Esophagus mucosa (tissue), 1 donor: ENCODE measurements at regions not wholly inside any gene's neighbourhood (a gene's known extent, or its start where the extent isn't known, plus 50 kb on each side); places are given as distances from the start of the nearest gene placed in this dataset.
"Not testable (repeated sequence)": the region's sequence is repeated elsewhere in the genome, so short reads cannot be mapped to it uniquely, and the experiment has no call there.

Experiments
- ATAC-seq: fragments of 200-7000 bp; cut with Tn5 transposase; one replicate; pipeline ENCODE4 v1.9.1; 2020
- donor health status: DM: yes; HTN: yes; CAD: no.

GRCh38 chr1:117754061-117754969, 148.5 kb downstream of the TENT5C start:
- ATAC-seq, result peak; percentile 43

GRCh38 chr1:117757668-117758067, 151.8 kb downstream of the TENT5C start:
- no peak for ATAC-seq

GRCh38 chr1:117758444-117759316, 152.8 kb downstream of the TENT5C start:
- peak; percentile 84 for ATAC-seq

- no peak for ATAC-seq
These were observed 153.7 kb downstream of the TENT5C start for GRCh38 chr1:117759535-117759934.

GRCh38 chr1:117760069-117760468, 154.2 kb downstream of the TENT5C start:
- ATAC-seq, result no peak

GRCh38 chr1:117760485-117760884, 154.6 kb downstream of the TENT5C start:
- no peak for ATAC-seq

- not testable (repeated sequence) for ATAC-seq
These were observed 161.7 kb downstream of the GDAP2 start for GRCh38 chr1:117767756-117768155.

GRCh38 chr1:117770981-117771531, 158.4 kb downstream of the GDAP2 start:
- ATAC-seq, result no peak

GRCh38 chr1:117779364-117779763, 150.1 kb downstream of the GDAP2 start:
- ATAC-seq, result no peak

GRCh38 chr1:117780687-117781475, 148.5 kb downstream of the GDAP2 start:
- no peak for ATAC-seq

GRCh38 chr1:117782056-117782455, 147.4 kb downstream of the GDAP2 start:
- ATAC-seq, result no peak

- ATAC-seq, result no peak
These were observed 145.6 kb downstream of the GDAP2 start for GRCh38 chr1:117783606-117784396.

GRCh38 chr1:117788014-117788413, 141.4 kb downstream of the GDAP2 start:
- ATAC-seq, result no peak

GRCh38 chr1:117793413-117793812, 136.0 kb downstream of the GDAP2 start:
- no peak for ATAC-seq

GRCh38 chr1:117794073-117794472, 135.3 kb downstream of the GDAP2 start:
- ATAC-seq, result no peak

- ATAC-seq, result no peak
These were observed 134.2 kb downstream of the GDAP2 start for GRCh38 chr1:117795190-117795589.

GRCh38 chr1:117795792-117796191, 133.6 kb downstream of the GDAP2 start:
- no peak for ATAC-seq

- ATAC-seq, result no peak
These were observed 133.2 kb downstream of the GDAP2 start for GRCh38 chr1:117796226-117796625.

GRCh38 chr1:117798550-117798949, 130.9 kb downstream of the GDAP2 start:
- no peak for ATAC-seq

GRCh38 chr1:117802531-117803257, 126.7 kb downstream of the GDAP2 start:
- no peak for ATAC-seq

- ATAC-seq, result no peak
These were observed 126.1 kb downstream of the GDAP2 start for GRCh38 chr1:117803318-117803717.
